A673 (cell line): ENCODE measurements at regions not wholly inside any gene's neighbourhood (a gene's known extent, or its start where the extent isn't known, plus 50 kb on each side); places are given as distances from the start of the nearest gene placed in this dataset.

Source experiments
- BruUV-seq: library from RNA; stranded (reverse); fragments of 400-500 nt; replicated peaks from 2 replicates; lab custom pipeline; 2021; lab: Mats Ljungman, UMichigan
- CTCF ChIA-PET: fragments of 300-600 bp; sonication (Branson Sonifier 250); formaldehyde crosslinking; loops from one replicate; lab custom pipeline; 2022; ENCODE audit warnings: antibody characterized with exemption; lab: Charles Lee
- POLR2A ChIA-PET: fragments of 300-600 bp; sonication (Branson Sonifier 250); formaldehyde crosslinking; loops from one replicate; lab custom pipeline; 2022; ENCODE audit warnings: antibody characterized with exemption; ENCODE audit not compliant: low non-redundant PET; lab: Charles Lee
- DNase-seq: peaks from one replicate; pipeline ENCODE4 v3.0.0-alpha.2; 2015; ENCODE audit warnings: low spot score
- H3K27ac ChIP-seq: fragments of 200-600 bp; sonication (generic); 2 replicates; pipeline ENCODE4 v1.5.1; 2016; ENCODE audit warnings: mixed run types, low read depth, mild to moderate bottlenecking, mixed read lengths, antibody characterized with exemption, low read length; ENCODE audit not compliant: poor library complexity, severe bottlenecking
- H3K27me3 ChIP-seq: fragments of 200-600 bp; sonication (generic); replicated peaks from 2 replicates; pipeline ENCODE4 v1.6.1; 2017; ENCODE audit warnings: mixed run types, low read depth, mild to moderate bottlenecking, mixed read lengths, antibody characterized with exemption, low read length; ENCODE audit not compliant: insufficient read depth, poor library complexity
- H3K36me3 ChIP-seq: fragments of 200-600 bp; sonication (generic); 2 replicates; pipeline ENCODE4 v1.6.1; 2016; ENCODE audit warnings: mixed run types, mild to moderate bottlenecking, mixed read lengths, antibody characterized with exemption, low read length; ENCODE audit not compliant: insufficient read depth, poor library complexity, severe bottlenecking
- H3K4me1 ChIP-seq: fragments of 200-600 bp; sonication (generic); 2 replicates; pipeline ENCODE4 v1.6.1; 2017; ENCODE audit warnings: mixed run types, mild to moderate bottlenecking, mixed read lengths, antibody characterized with exemption, low read length; ENCODE audit not compliant: insufficient read depth, poor library complexity, severe bottlenecking
- H3K4me3 ChIP-seq: fragments of 200-600 bp; sonication (generic); 2 replicates; pipeline ENCODE4 v1.5.1; 2016; ENCODE audit warnings: low read depth, mixed run types, mild to moderate bottlenecking, mixed read lengths, low read length; ENCODE audit not compliant: poor library complexity, severe bottlenecking
- H3K9me3 ChIP-seq: fragments of 200-600 bp; sonication (generic); 2 replicates; pipeline ENCODE4 v1.6.1; 2016; ENCODE audit warnings: mixed run types, low read depth, mild to moderate bottlenecking, mixed read lengths, antibody characterized with exemption, low read length; ENCODE audit not compliant: poor library complexity, severe bottlenecking
- CTCF ChIP-seq: fragments of 300-800, 200-600 bp; sonication (generic); conservative IDR thresholded peaks from 2 replicates; pipeline ENCODE4 v1.5.1; 2017; ENCODE audit warnings: low read depth, mild to moderate bottlenecking, antibody characterized with exemption, low read length, moderate library complexity, mixed read lengths
- EZH2 ChIP-seq: fragments of 200-600 bp; sonication (generic); IDR thresholded peaks from 2 replicates; pipeline ENCODE4 v1.6.1; 2017; ENCODE audit warnings: borderline replicate concordance, low read depth, mild to moderate bottlenecking, mixed read lengths, antibody characterized with exemption, low read length; ENCODE audit not compliant: poor library complexity, severe bottlenecking
- intact Hi-C: fragments of 100-400 bp; cut with micrococcal nuclease; formaldehyde crosslinking; loops from one replicate; pipeline ENCODE4 v1.10.0; 2022; ENCODE audit not compliant: unreplicated experiment

- POLR2A ChIA-PET: no interaction called here
- DNase-seq: no peak
- TF ChIP-seq CTCF: no peak
Observed at GRCh38 chr21:38930853-38931252, 125.1 kb downstream of the ETS2 start.

GRCh38 chr21:38930066-38930465 is 124.3 kb downstream of the ETS2 start:
- no peak overlapping the region for H3K4me3 ChIP-seq
- no peaks in the 10 kb centered on the region for H3K4me1 ChIP-seq
- CTCF ChIA-PET: no interaction called here
- no TSS peak for BruUV-seq
- intact Hi-C loops: no loop called here
- no peaks in the 10 kb centered on the region for H3K27me3 ChIP-seq
- no peak for DNase-seq
- POLR2A ChIA-PET: no interaction called here
- no peaks in the 10 kb centered on the region for H3K36me3 ChIP-seq
- TF ChIP-seq CTCF (no peak), EZH2 (no peak)
- no peak overlapping the region for H3K27ac ChIP-seq
- no peaks in the 10 kb centered on the region for H3K9me3 ChIP-seq

More at GRCh38 chr21:38930853-38931252, 125.1 kb downstream of the ETS2 start:
- Histone ChIP-seq H3K27me3 (no peaks in the 10 kb centered on the region), H3K4me3 (no peak overlapping the region), H3K27ac (no peak overlapping the region), H3K9me3 (no peaks in the 10 kb centered on the region), H3K4me1 (no peaks in the 10 kb centered on the region), H3K36me3 (no peaks in the 10 kb centered on the region)
- intact Hi-C loops: no loop called here
- BruUV-seq: no TSS peak
- CTCF ChIA-PET: no interaction called here

GRCh38 chr21:38929652-38930051 is 123.9 kb downstream of the ETS2 start:
- H3K9me3 ChIP-seq: no peaks in the 10 kb centered on the region
- H3K36me3 ChIP-seq: no peaks in the 10 kb centered on the region
- no peak overlapping the region for H3K27ac ChIP-seq
- POLR2A ChIA-PET: no interaction called here
- no peak overlapping the region for H3K4me3 ChIP-seq
- intact Hi-C loops: no loop called here
- H3K27me3 ChIP-seq: no peaks in the 10 kb centered on the region
- no peaks in the 10 kb centered on the region for H3K4me1 ChIP-seq
- TF ChIP-seq EZH2 (no peak), CTCF (no peak)
- no TSS peak for BruUV-seq
- CTCF ChIA-PET: no interaction called here
- DNase-seq: no peak
